ENCODE measurements at regions not wholly inside any gene's neighbourhood (a gene's known extent, or its start where the extent isn't known, plus 50 kb on each side); places are given as distances from the start of the nearest gene placed in this dataset.

- TF ChIP-seq CTCF (IDR thresholded peaks at IDR 0.05) (no peak), EZH2phosphoT487 (IDR thresholded peaks at IDR 0.05) (no peak), EZH2 (IDR thresholded peaks at IDR 0.05) (no peak)
These were observed 366.2 kb upstream of the TMEM229A start for GRCh38 chr7:124398937-124399552.
